KMS-11 (cell line): ENCODE measurements at regions not wholly inside any gene's neighbourhood (a gene's known extent, or its start where the extent isn't known, plus 50 kb on each side); places are given as distances from the start of the nearest gene placed in this dataset.

ENCODE experiments used
- H2AFZ ChIP-seq: fragments of 200-600 bp; sonication (generic); 2 replicates; pipeline ENCODE4 v1.6.1; 2016; ENCODE audit warnings: antibody characterized with exemption, mixed run types, low read depth
- H3K27ac ChIP-seq: fragments of 200-600 bp; sonication (generic); 2 replicates; pipeline ENCODE4 v1.6.1; 2016; ENCODE audit warnings: mild to moderate bottlenecking, mixed run types
- H3K27me3 ChIP-seq: fragments of 200-600 bp; sonication (generic); 2 replicates; pipeline ENCODE4 v1.6.1; 2017; ENCODE audit warnings: mild to moderate bottlenecking, low read depth, mixed run types, moderate library complexity; ENCODE audit not compliant: insufficient read depth
- H3K36me3 ChIP-seq: fragments of 200-600 bp; sonication (generic); 2 replicates; pipeline ENCODE4 v1.6.1; 2017; ENCODE audit warnings: mild to moderate bottlenecking, mixed run types; ENCODE audit not compliant: insufficient read depth
- H3K4me1 ChIP-seq: fragments of 200-600 bp; sonication (generic); 2 replicates; pipeline ENCODE4 v1.6.1; 2016; ENCODE audit warnings: mild to moderate bottlenecking, low read depth, mixed run types; ENCODE audit not compliant: poor library complexity, severe bottlenecking
- H3K4me2 ChIP-seq: fragments of 200-600 bp; sonication (generic); 2 replicates; pipeline ENCODE4 v1.7.0; 2016; ENCODE audit warnings: mild to moderate bottlenecking, mixed run types
- H3K4me3 ChIP-seq: fragments of 200-600 bp; sonication (generic); IDR thresholded peaks from 2 replicates; pipeline ENCODE4 v1.6.1; 2017; ENCODE audit warnings: low read depth, low read length, mixed read lengths; ENCODE audit not compliant: insufficient read depth
- H3K79me2 ChIP-seq: fragments of 200-600 bp; sonication (generic); 2 replicates; pipeline ENCODE4 v1.6.1; 2016; ENCODE audit warnings: low read depth, mixed run types; ENCODE audit not compliant: insufficient read depth
- H3K9ac ChIP-seq: fragments of 200-600 bp; sonication (generic); 2 replicates; pipeline ENCODE4 v1.6.1; 2016; ENCODE audit warnings: mild to moderate bottlenecking, mixed run types
- H4K20me1 ChIP-seq: fragments of 200-600 bp; sonication (generic); 2 replicates; pipeline ENCODE4 v1.6.1; 2016; ENCODE audit warnings: mild to moderate bottlenecking, mixed run types; ENCODE audit not compliant: insufficient read depth
- CTCF ChIP-seq: fragments of 200-600 bp; sonication (generic); conservative IDR thresholded peaks from 2 replicates; pipeline ENCODE4 v1.6.1; 2017; ENCODE audit warnings: low read depth, mild to moderate bottlenecking, antibody characterized with exemption, low read length, moderate library complexity, mixed read lengths

DNA sequence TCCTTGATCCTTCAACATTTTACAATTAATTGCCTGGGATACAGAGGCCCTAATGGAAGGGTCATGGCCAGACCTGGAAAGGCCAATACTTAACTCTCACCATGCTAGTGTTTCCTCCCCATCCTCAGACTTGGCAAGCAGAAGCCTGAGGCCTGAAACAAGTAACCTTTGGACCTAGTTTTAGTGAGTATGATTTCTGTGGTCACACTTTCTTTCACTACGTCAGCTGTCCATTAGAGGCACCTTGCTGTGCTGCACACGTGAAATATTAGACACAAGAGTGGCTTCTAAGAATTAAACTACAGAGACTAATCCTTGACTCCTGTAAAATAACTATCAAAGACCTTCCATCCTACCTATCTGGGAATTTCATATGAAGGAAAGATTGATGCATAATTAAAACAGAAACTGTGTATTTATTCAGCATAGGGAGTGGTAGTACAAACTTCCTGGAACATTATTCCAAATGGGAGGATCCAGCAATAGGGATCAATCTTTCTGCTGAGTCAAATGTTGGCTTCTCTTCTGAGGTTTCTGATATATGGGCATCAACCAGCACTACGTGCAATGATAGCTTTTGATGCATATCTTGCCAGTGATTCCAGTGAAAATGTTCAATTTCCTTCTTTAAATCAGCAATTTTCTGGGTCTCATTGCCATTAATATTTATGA lies 249.7 kb downstream of the IKZF2 start:
- H3K4me1 ChIP-seq = peaks cover 19% of the 10 kb centered on the region
- H3K27me3 ChIP-seq = no peaks in the 10 kb centered on the region
- no peaks in the 10 kb centered on the region for H3K79me2 ChIP-seq
- no peak overlapping the region for H3K4me3 ChIP-seq
- no peak overlapping the region for H2AFZ ChIP-seq
- no peak overlapping the region for H3K27ac ChIP-seq
- no peak overlapping the region for H3K9ac ChIP-seq
- no peak for TF ChIP-seq CTCF
- no peaks in the 10 kb centered on the region for H3K36me3 ChIP-seq
- H3K4me2 ChIP-seq = peak overlapping the region; percentile 26; the same call in 1 of the 2 replicates
- H4K20me1 ChIP-seq = no peaks in the 10 kb centered on the region

- H3K4me1 ChIP-seq = peaks cover 19% of the 10 kb centered on the region
- H3K4me3 ChIP-seq = no peak overlapping the region
- no peak overlapping the region for H2AFZ ChIP-seq
- H3K27ac ChIP-seq = no peak overlapping the region
- H3K4me2 ChIP-seq = no peak overlapping the region
- no peak for TF ChIP-seq CTCF
- H3K27me3 ChIP-seq = no peaks in the 10 kb centered on the region
- no peaks in the 10 kb centered on the region for H4K20me1 ChIP-seq
- no peak overlapping the region for H3K9ac ChIP-seq
- no peaks in the 10 kb centered on the region for H3K79me2 ChIP-seq
- H3K36me3 ChIP-seq = no peaks in the 10 kb centered on the region
Observed at GRCh38 chr2:212900715-212901114, 250.7 kb downstream of the IKZF2 start.

GRCh38 chr2:212898011-212898410 lies 253.4 kb downstream of the IKZF2 start:
- no peak overlapping the region for H3K9ac ChIP-seq
- peaks cover 19% of the 10 kb centered on the region for H3K4me1 ChIP-seq
- H2AFZ ChIP-seq = no peak overlapping the region
- H4K20me1 ChIP-seq = no peaks in the 10 kb centered on the region
- no peaks in the 10 kb centered on the region for H3K79me2 ChIP-seq
- no peaks in the 10 kb centered on the region for H3K36me3 ChIP-seq
- H3K27ac ChIP-seq = no peak overlapping the region
- no peak overlapping the region for H3K4me3 ChIP-seq
- no peaks in the 10 kb centered on the region for H3K27me3 ChIP-seq
- H3K4me2 ChIP-seq = no peak overlapping the region
- TF ChIP-seq CTCF = no peak

DNA sequence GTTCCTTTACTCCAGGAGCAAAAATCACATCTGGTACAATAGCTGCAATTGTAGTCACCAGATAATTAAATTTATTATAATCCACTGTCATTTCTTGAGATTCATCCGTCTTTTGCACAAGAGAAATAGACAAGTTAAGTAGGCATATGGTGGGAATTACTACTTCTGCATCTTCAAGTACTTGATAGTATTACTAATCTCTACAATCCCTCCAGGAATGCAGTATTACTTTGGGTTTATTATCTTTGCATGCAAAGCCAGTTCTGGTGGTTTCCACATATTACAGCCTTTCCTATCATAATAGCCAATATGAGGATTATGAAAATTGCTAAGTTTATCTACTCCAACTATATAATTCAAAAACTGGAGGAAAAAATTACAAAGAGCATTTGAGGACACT lies 254.1 kb downstream of the IKZF2 start:
- Histone ChIP-seq H4K20me1 (no peaks in the 10 kb centered on the region), H3K79me2 (no peaks in the 10 kb centered on the region), H3K27me3 (no peaks in the 10 kb centered on the region), H3K9ac (no peak overlapping the region), H3K4me3 (no peak overlapping the region), H2AFZ (no peak overlapping the region), H3K4me2 (no peak overlapping the region), H3K27ac (no peak overlapping the region), H3K36me3 (no peaks in the 10 kb centered on the region), H3K4me1 (peaks cover 17% of the 10 kb centered on the region)
- TF ChIP-seq CTCF = no peak
